ENCODE measurements at regions not wholly inside any gene's neighbourhood (a gene's known extent, or its start where the extent isn't known, plus 50 kb on each side); places are given as distances from the start of the nearest gene placed in this dataset.

DNA sequence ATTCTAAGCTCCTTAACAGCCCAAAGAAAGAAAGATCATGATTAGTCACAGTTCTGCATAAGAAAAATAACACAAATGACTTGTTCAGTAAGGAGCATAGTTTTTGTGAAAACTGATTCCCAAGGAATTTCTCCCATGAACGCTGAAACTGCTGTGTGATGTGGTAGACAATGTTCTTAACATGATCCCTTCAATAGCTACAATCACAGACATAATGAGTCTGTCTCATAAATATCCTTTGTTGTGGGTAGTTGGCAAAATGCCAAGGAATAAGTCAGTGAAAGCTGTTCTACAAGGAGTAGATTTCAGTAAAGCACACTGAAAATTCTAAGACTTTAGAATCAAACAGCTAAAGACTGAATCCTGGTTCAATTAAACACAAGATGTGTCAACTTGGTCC, 404.8 kb downstream of the HLX start:
- TF ChIP-seq, protein P1, sequence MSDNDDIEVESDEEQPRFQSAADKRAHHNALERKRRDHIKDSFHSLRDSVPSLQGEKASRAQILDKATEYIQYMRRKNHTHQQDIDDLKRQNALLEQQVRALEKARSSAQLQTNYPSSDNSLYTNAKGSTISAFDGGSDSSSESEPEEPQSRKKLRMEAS (IDR thresholded peaks at IDR 0.05; ENCODE audit: low read depth) = no peak
- TF ChIP-seq POLR2AphosphoS5 (IDR thresholded peaks at IDR 0.05; ENCODE audit: low read depth, low read length) (no peak), RAD21 (IDR thresholded peaks at IDR 0.05; ENCODE audit: low read length) (no peak)
- TF ChIP-seq, protein P2, sequence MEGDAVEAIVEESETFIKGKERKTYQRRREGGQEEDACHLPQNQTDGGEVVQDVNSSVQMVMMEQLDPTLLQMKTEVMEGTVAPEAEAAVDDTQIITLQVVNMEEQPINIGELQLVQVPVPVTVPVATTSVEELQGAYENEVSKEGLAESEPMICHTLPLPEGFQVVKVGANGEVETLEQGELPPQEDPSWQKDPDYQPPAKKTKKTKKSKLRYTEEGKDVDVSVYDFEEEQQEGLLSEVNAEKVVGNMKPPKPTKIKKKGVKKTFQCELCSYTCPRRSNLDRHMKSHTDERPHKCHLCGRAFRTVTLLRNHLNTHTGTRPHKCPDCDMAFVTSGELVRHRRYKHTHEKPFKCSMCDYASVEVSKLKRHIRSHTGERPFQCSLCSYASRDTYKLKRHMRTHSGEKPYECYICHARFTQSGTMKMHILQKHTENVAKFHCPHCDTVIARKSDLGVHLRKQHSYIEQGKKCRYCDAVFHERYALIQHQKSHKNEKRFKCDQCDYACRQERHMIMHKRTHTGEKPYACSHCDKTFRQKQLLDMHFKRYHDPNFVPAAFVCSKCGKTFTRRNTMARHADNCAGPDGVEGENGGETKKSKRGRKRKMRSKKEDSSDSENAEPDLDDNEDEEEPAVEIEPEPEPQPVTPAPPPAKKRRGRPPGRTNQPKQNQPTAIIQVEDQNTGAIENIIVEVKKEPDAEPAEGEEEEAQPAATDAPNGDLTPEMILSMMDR (IDR thresholded peaks at IDR 0.05) = no peak
- TF ChIP-seq, protein P3, sequence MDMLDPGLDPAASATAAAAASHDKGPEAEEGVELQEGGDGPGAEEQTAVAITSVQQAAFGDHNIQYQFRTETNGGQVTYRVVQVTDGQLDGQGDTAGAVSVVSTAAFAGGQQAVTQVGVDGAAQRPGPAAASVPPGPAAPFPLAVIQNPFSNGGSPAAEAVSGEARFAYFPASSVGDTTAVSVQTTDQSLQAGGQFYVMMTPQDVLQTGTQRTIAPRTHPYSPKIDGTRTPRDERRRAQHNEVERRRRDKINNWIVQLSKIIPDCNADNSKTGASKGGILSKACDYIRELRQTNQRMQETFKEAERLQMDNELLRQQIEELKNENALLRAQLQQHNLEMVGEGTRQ (IDR thresholded peaks at IDR 0.05; ENCODE audit: borderline replicate concordance, low read depth, low read length) = no peak
- TF ChIP-seq, protein P4, sequence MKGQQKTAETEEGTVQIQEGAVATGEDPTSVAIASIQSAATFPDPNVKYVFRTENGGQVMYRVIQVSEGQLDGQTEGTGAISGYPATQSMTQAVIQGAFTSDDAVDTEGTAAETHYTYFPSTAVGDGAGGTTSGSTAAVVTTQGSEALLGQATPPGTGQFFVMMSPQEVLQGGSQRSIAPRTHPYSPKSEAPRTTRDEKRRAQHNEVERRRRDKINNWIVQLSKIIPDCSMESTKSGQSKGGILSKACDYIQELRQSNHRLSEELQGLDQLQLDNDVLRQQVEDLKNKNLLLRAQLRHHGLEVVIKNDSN (IDR thresholded peaks at IDR 0.05; ENCODE audit: borderline replicate concordance, low read depth) = no peak
